ENCODE measurements at regions not wholly inside any gene's neighbourhood (a gene's known extent, or its start where the extent isn't known, plus 50 kb on each side); places are given as distances from the start of the nearest gene placed in this dataset.

DNA sequence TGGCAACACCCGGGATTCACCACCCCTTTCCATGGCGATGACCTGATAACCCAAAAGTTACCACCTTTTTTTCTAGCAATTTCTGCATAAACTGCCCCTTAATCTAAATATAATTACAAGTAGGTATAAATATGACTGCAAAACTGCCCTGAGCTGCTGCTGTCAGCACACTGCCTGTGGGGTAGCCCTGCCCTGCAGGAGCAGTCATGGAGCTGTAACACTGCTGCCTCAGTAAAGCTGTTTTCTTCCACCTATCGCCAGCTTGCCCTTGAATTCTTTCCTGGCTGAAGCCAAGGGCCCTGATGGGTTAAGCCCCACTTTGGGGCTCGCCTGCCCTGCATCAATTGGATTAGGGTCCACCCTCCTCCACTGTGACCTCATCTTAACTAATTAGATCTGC is 368.8 kb downstream of the SFMBT2 start:
- Mint-ChIP-seq H3K4me1 (ENCODE audit: low read depth, unreplicated experiment) (no peaks in the 10 kb centered on the region), H3K4me3 (ENCODE audit: unreplicated experiment) (no peak overlapping the region), H3K9me3 (ENCODE audit: unreplicated experiment) (no peaks in the 10 kb centered on the region), H3K27me3 (ENCODE audit: insufficient read depth, unreplicated experiment) (peaks cover 9% of the 10 kb centered on the region), H3K27ac (ENCODE audit: unreplicated experiment) (no peak overlapping the region), H3K36me3 (ENCODE audit: insufficient read depth, unreplicated experiment) (no peaks in the 10 kb centered on the region)
- no peak for DNase-seq
- TF ChIP-seq, protein P1, sequence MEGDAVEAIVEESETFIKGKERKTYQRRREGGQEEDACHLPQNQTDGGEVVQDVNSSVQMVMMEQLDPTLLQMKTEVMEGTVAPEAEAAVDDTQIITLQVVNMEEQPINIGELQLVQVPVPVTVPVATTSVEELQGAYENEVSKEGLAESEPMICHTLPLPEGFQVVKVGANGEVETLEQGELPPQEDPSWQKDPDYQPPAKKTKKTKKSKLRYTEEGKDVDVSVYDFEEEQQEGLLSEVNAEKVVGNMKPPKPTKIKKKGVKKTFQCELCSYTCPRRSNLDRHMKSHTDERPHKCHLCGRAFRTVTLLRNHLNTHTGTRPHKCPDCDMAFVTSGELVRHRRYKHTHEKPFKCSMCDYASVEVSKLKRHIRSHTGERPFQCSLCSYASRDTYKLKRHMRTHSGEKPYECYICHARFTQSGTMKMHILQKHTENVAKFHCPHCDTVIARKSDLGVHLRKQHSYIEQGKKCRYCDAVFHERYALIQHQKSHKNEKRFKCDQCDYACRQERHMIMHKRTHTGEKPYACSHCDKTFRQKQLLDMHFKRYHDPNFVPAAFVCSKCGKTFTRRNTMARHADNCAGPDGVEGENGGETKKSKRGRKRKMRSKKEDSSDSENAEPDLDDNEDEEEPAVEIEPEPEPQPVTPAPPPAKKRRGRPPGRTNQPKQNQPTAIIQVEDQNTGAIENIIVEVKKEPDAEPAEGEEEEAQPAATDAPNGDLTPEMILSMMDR (IDR thresholded peaks at IDR 0.05; ENCODE audit: insufficient read depth in 1 of 2, low read depth in 1 of 2, low read length in 1 of 2, severe bottlenecking in 1 of 2, unreplicated experiment in 1 of 2), result no peak
- BruUV-seq (replicated peaks), result no TSS peak
- intact Hi-C loops (cut with micrococcal nuclease; ENCODE audit: unreplicated experiment), result no loop called here
- Histone ChIP-seq H3K4me3 (ENCODE audit: low read depth, low read length) (no peak overlapping the region), H3K9me3 (no peaks in the 10 kb centered on the region), H3K4me1 (no peaks in the 10 kb centered on the region), H3K27me3 (replicated peaks; ENCODE audit: control insufficient read depth, insufficient read depth, low read length) (no peaks in the 10 kb centered on the region), H3K36me3 (ENCODE audit: control insufficient read depth, insufficient read depth, low read length) (no peaks in the 10 kb centered on the region)
- ChIA-PET POLR2A (no interaction called here), CTCF (no interaction called here)

DNA sequence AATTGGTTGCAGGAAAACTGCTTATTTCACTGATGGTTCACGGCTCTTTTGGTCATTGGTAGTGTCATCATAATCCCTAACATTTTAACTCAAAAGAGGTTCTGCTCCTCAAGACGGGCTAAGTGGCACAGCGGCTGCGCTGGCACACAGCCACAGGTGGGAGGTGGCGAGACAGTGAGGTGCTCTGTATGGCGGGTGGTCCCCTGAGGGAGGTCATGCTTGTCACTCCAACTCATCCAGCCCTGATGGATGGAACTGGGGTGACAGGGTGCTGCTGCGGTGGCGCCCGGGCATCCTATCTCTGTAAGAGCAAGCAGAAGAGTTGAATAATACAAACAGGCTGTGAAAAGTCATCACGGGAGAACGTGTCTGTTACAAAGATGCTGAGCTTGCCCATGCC is 370.2 kb downstream of the SFMBT2 start:
- H3K36me3 ChIP-seq (ENCODE audit: control insufficient read depth, insufficient read depth, low read length), result no peaks in the 10 kb centered on the region
- H3K4me3 ChIP-seq (ENCODE audit: low read depth, low read length), result no peak overlapping the region
- no peaks in the 10 kb centered on the region for H3K4me1 Mint-ChIP-seq (ENCODE audit: low read depth, unreplicated experiment)
- H3K27me3 ChIP-seq (replicated peaks; ENCODE audit: control insufficient read depth, insufficient read depth, low read length), result no peaks in the 10 kb centered on the region
- no peaks in the 10 kb centered on the region for H3K36me3 Mint-ChIP-seq (ENCODE audit: insufficient read depth, unreplicated experiment)
- TF ChIP-seq, protein P1 (IDR thresholded peaks at IDR 0.05; ENCODE audit: insufficient read depth in 1 of 2, low read depth in 1 of 2, low read length in 1 of 2, severe bottlenecking in 1 of 2, unreplicated experiment in 1 of 2), result no peak
- BruUV-seq (replicated peaks), result no TSS peak
- intact Hi-C loops (cut with micrococcal nuclease; ENCODE audit: unreplicated experiment), result no loop called here
- no peaks in the 10 kb centered on the region for H3K4me1 ChIP-seq
- no peak for DNase-seq
- H3K27me3 Mint-ChIP-seq (ENCODE audit: insufficient read depth, unreplicated experiment), result peaks cover 9% of the 10 kb centered on the region
- H3K9me3 ChIP-seq, result no peaks in the 10 kb centered on the region
- no peaks in the 10 kb centered on the region for H3K9me3 Mint-ChIP-seq (ENCODE audit: unreplicated experiment)
- H3K4me3 Mint-ChIP-seq (ENCODE audit: unreplicated experiment), result no peak overlapping the region
- ChIA-PET CTCF (no interaction called here), POLR2A (no interaction called here)
- H3K27ac Mint-ChIP-seq (ENCODE audit: unreplicated experiment), result no peak overlapping the region

GRCh38 chr10:7039859-7040258 is 371.0 kb downstream of the SFMBT2 start:
- H3K9me3 Mint-ChIP-seq (ENCODE audit: unreplicated experiment), result no peaks in the 10 kb centered on the region
- Histone ChIP-seq H3K36me3 (ENCODE audit: control insufficient read depth, insufficient read depth, low read length) (no peaks in the 10 kb centered on the region), H3K9me3 (no peaks in the 10 kb centered on the region), H3K4me3 (ENCODE audit: low read depth, low read length) (no peak overlapping the region), H3K27me3 (replicated peaks; ENCODE audit: control insufficient read depth, insufficient read depth, low read length) (no peaks in the 10 kb centered on the region), H3K4me1 (no peaks in the 10 kb centered on the region)
- intact Hi-C loops (cut with micrococcal nuclease; ENCODE audit: unreplicated experiment), result no loop called here
- CTCF ChIA-PET, result no interaction called here
- TF ChIP-seq, protein P1 (IDR thresholded peaks at IDR 0.05; ENCODE audit: insufficient read depth in 1 of 2, low read depth in 1 of 2, low read length in 1 of 2, severe bottlenecking in 1 of 2, unreplicated experiment in 1 of 2), result no peak
- no peak overlapping the region for H3K27ac Mint-ChIP-seq (ENCODE audit: unreplicated experiment)
- no peaks in the 10 kb centered on the region for H3K36me3 Mint-ChIP-seq (ENCODE audit: insufficient read depth, unreplicated experiment)
- no peaks in the 10 kb centered on the region for H3K4me1 Mint-ChIP-seq (ENCODE audit: low read depth, unreplicated experiment)
- no TSS peak for BruUV-seq (replicated peaks)
- no peak for DNase-seq
- POLR2A ChIA-PET, result no interaction called here
- H3K27me3 Mint-ChIP-seq (ENCODE audit: insufficient read depth, unreplicated experiment), result peaks cover 5% of the 10 kb centered on the region
- no peak overlapping the region for H3K4me3 Mint-ChIP-seq (ENCODE audit: unreplicated experiment)
